C4-2B (cell line): ENCODE measurements at regions not wholly inside any gene's neighbourhood (a gene's known extent, or its start where the extent isn't known, plus 50 kb on each side); places are given as distances from the start of the nearest gene placed in this dataset.

Source experiments
- ZFX ChIP-seq: fragments of 450-650 bp; IDR thresholded peaks from 2 replicates; pipeline ENCODE4 v1.6.1; 2017
- TF ChIP-seq, protein P1 (sequence below): fragments of 450-650 bp; conservative IDR thresholded peaks from 2 replicates; pipeline ENCODE4 v1.5.1; 2017; ENCODE audit warnings: mild to moderate bottlenecking

DNA sequence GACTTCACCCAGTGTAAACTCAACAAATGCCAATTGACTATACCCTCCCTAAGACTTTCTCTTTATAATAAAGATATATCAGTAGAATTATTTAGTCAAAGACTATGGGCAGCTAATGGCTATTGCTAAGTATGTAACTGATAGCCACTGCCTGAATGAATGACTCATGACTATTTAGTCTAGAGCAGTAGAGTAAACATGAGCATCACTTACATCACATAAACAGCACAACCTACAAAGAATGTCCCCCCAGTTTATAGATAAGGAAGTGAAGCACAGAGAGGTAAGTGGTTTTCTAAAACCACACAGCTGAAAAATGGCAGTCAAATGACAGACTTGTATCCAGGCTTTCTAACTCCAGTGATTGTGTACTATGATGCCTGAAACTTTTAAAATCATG is 507.0 kb downstream of the PPARGC1A start:
- TF ChIP-seq, protein P1, sequence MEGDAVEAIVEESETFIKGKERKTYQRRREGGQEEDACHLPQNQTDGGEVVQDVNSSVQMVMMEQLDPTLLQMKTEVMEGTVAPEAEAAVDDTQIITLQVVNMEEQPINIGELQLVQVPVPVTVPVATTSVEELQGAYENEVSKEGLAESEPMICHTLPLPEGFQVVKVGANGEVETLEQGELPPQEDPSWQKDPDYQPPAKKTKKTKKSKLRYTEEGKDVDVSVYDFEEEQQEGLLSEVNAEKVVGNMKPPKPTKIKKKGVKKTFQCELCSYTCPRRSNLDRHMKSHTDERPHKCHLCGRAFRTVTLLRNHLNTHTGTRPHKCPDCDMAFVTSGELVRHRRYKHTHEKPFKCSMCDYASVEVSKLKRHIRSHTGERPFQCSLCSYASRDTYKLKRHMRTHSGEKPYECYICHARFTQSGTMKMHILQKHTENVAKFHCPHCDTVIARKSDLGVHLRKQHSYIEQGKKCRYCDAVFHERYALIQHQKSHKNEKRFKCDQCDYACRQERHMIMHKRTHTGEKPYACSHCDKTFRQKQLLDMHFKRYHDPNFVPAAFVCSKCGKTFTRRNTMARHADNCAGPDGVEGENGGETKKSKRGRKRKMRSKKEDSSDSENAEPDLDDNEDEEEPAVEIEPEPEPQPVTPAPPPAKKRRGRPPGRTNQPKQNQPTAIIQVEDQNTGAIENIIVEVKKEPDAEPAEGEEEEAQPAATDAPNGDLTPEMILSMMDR: no peak
- TF ChIP-seq ZFX: no peak
